C4-2B (cell line): ENCODE measurements at regions not wholly inside any gene's neighbourhood (a gene's known extent, or its start where the extent isn't known, plus 50 kb on each side); places are given as distances from the start of the nearest gene placed in this dataset.

ENCODE experiments used
- H3K27ac ChIP-seq: fragments of 450-650 bp; 2 replicates; pipeline ENCODE4 v1.5.1; 2017
- ZFX ChIP-seq: fragments of 450-650 bp; IDR thresholded peaks from 2 replicates; pipeline ENCODE4 v1.6.1; 2017
- TF ChIP-seq, protein P1 (sequence below): fragments of 450-650 bp; conservative IDR thresholded peaks from 2 replicates; pipeline ENCODE4 v1.5.1; 2017; ENCODE audit warnings: mild to moderate bottlenecking

DNA sequence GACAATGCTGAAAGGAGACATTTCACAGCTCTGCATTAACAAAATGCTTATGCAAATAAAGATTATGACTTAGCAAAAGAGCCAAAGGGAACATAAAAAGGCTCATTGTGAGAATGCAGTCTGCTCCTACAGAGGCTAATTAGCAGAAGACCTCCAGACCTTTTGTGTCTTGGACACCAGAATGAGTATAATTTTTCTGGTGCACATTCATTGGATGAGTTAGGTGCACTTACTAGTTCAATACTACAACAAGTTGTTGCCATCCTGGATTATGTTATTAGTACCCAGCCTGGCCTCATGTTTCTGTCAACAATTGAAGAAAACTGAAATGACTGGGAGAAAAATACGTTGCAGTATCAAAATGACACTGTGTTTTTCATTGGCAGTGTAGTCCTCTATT, 613.2 kb upstream of the CHORDC1 start:
- no peak overlapping the region for H3K27ac ChIP-seq
- TF ChIP-seq, protein P1, sequence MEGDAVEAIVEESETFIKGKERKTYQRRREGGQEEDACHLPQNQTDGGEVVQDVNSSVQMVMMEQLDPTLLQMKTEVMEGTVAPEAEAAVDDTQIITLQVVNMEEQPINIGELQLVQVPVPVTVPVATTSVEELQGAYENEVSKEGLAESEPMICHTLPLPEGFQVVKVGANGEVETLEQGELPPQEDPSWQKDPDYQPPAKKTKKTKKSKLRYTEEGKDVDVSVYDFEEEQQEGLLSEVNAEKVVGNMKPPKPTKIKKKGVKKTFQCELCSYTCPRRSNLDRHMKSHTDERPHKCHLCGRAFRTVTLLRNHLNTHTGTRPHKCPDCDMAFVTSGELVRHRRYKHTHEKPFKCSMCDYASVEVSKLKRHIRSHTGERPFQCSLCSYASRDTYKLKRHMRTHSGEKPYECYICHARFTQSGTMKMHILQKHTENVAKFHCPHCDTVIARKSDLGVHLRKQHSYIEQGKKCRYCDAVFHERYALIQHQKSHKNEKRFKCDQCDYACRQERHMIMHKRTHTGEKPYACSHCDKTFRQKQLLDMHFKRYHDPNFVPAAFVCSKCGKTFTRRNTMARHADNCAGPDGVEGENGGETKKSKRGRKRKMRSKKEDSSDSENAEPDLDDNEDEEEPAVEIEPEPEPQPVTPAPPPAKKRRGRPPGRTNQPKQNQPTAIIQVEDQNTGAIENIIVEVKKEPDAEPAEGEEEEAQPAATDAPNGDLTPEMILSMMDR, result no peak

DNA sequence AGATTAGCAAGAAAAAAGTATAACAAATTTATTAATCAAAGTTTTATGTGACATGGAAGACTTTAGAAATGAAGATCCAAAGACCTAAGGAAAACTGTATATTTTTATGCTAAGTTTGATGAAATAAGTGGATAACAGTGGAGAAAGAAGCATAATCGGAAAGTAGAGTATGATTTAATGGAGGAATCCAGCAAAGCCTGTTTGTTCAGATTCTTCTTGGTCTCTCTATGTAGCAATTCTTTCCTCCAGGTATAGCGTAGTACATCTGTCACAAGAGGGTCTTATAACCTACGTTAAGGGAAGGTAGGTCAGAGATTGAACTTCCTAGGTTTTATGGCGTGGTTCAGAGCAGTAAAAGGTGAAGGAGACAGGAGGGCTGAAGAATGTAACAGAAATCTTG, 600.6 kb upstream of the CHORDC1 start:
- TF ChIP-seq ZFX, result no peak
- TF ChIP-seq, protein P1, result no peak
- no peak overlapping the region for H3K27ac ChIP-seq

DNA sequence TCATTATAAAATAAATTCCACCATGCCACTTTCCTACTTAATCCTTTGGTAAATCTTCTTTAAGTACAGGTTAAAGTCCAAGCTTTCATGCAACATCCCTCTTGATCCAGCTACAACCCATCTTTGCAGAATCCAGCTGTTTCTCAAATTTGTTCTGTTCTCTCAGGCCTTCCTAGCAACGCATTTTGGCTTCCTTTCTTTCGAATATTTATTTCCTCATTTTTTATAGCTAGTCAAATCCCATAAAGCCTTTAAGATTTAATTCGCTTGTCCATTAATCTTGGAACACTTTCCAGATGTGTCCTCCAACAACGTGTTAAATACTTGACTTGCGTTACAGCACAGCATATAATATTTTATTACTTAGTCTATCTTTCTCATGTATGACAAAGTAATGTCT, 600.1 kb upstream of the CHORDC1 start:
- H3K27ac ChIP-seq, result no peak overlapping the region
- TF ChIP-seq ZFX, result no peak
- TF ChIP-seq, protein P1, result no peak

DNA sequence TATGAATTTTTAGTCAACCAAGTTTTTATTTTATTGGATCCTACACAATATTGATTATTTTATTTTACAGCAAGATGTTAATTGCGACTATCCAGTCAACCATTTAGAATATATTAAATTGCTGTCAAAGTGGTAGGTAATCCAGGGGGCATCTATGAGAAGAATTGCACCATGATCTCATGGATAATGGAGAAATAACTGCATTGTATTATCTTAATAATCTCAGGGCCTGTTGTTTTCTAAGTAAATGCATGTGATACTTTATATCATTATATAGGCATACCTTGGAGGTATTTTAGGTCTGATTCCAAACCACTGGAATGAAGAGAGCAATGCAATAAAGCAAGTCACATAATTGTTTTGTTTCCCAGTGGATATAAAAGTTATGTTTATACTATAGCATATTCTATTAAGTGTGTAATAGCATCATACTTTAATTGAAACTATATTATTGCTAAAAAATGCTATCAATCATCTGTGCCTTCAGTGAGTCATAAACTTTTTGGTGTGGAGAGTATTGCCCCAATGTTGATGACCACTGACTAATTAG, 595.4 kb upstream of the CHORDC1 start:
- no peak for TF ChIP-seq ZFX
- TF ChIP-seq, protein P1, result no peak
- no peak overlapping the region for H3K27ac ChIP-seq

DNA sequence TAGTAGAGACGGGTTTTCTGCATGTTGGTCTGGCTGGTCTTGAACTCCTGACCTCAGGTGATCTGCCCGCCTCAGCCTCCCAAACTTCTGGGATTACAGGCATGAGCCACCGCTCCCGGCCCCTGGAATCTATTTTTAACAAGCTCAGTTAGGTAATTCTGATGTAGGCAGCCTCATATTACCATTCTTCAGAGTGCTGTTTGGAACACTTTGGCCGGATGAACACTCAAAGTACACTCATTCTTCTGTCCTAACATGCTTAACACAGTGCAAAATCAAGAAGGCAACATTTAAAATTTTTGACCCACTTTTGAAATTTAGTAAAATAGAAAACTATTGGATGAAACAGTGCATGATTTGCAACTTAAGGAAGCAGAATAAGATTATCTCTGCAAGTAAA, 586.7 kb upstream of the CHORDC1 start:
- H3K27ac ChIP-seq, result no peak overlapping the region
- TF ChIP-seq, protein P1, result no peak
- no peak for TF ChIP-seq ZFX

DNA sequence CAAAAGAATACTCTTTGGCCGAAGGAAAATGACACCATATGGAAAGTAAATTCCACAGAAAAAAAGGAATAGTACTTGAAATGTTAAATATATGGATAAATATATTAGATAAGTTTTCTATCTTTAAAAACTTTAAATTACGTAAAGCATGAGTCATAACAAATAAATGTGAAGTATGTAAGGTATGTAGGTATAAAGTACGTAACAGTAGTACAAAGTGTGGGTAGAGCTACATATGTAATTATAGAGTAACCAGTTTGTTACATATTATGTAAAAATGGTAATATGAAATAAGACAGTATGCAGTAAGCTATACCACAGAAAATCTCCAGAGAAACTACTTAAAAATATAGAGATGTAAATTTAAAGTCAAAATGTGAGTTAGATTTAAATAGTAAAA, 582.3 kb upstream of the CHORDC1 start:
- no peak overlapping the region for H3K27ac ChIP-seq
- TF ChIP-seq, protein P1, result no peak
- no peak for TF ChIP-seq ZFX

DNA sequence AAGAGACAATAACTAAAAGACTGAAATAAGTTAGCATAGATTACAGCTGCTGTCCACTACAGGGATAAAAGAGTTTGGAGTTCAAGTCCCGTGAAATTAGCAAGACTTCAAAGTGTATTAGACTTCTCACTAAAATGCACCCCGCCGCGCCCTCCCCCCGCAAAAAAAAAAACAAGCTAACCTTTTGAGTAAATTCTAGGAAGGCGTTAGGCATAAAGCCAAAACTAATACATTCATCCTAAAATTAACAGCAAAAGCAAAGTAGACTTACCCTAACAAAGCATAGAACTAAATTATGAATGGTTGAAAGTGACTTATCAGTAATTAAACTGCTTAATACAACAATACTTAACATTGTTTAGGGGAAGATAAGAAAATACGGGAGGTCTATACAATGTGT, 581.0 kb upstream of the CHORDC1 start:
- TF ChIP-seq, protein P1, result no peak
- TF ChIP-seq ZFX, result no peak

More for the DNA sequence above, 581.0 kb upstream of the CHORDC1 start:
- H3K27ac ChIP-seq, result no peak overlapping the region
